ENCODE measurements at regions not wholly inside any gene's neighbourhood (a gene's known extent, or its start where the extent isn't known, plus 50 kb on each side); places are given as distances from the start of the nearest gene placed in this dataset.
"Not testable (repeated sequence)": the region's sequence is repeated elsewhere in the genome, so short reads cannot be mapped to it uniquely, and the experiment has no call there.

- DNase-seq (ENCODE audit: low spot score): no peak
Observed at GRCh38 chr6:7016226-7016625, 91.5 kb upstream of the RREB1 start.

- DNase-seq (ENCODE audit: low spot score): no peak
Observed at GRCh38 chr6:7021301-7021700, 86.5 kb upstream of the RREB1 start.

GRCh38 chr6:7025861-7026260 lies 81.9 kb upstream of the RREB1 start:
- DNase-seq (ENCODE audit: low spot score): no peak

GRCh38 chr6:7028963-7029362 lies 78.8 kb upstream of the RREB1 start:
- DNase-seq (ENCODE audit: low spot score): not testable (repeated sequence)

GRCh38 chr6:7030968-7031367 lies 76.8 kb upstream of the RREB1 start:
- DNase-seq (ENCODE audit: low spot score): not testable (repeated sequence)

- DNase-seq (ENCODE audit: low spot score): no peak
Observed at GRCh38 chr6:7033202-7033601, 74.6 kb upstream of the RREB1 start.

- no peak for DNase-seq (ENCODE audit: low spot score)
Observed at GRCh38 chr6:7034055-7034454, 73.7 kb upstream of the RREB1 start.

GRCh38 chr6:7035837-7036249 lies 71.9 kb upstream of the RREB1 start:
- no peak for DNase-seq (ENCODE audit: low spot score)

GRCh38 chr6:7041511-7042026 lies 66.2 kb upstream of the RREB1 start:
- no peak for DNase-seq (ENCODE audit: low spot score)

GRCh38 chr6:7042056-7042653 lies 65.6 kb upstream of the RREB1 start:
- DNase-seq (ENCODE audit: low spot score): no peak

- DNase-seq (ENCODE audit: low spot score): no peak
Observed at GRCh38 chr6:7042654-7043545, 64.9 kb upstream of the RREB1 start.

- DNase-seq (ENCODE audit: low spot score): no peak
Observed at GRCh38 chr6:7045331-7045730, 62.4 kb upstream of the RREB1 start.

GRCh38 chr6:7045746-7046145 lies 62.0 kb upstream of the RREB1 start:
- no peak for DNase-seq (ENCODE audit: low spot score)

- DNase-seq (ENCODE audit: low spot score): no peak
Observed at GRCh38 chr6:7047128-7047527, 60.6 kb upstream of the RREB1 start.

GRCh38 chr6:7047966-7048365 lies 59.8 kb upstream of the RREB1 start:
- DNase-seq (ENCODE audit: low spot score): no peak

- no peak for DNase-seq (ENCODE audit: low spot score)
Observed at GRCh38 chr6:7048894-7049293, 58.9 kb upstream of the RREB1 start.

GRCh38 chr6:7050004-7050403 lies 57.8 kb upstream of the RREB1 start:
- DNase-seq (ENCODE audit: low spot score): no peak

GRCh38 chr6:7050872-7051779 lies 56.6 kb upstream of the RREB1 start:
- peak; percentile 72 for DNase-seq (ENCODE audit: low spot score)

- peak; percentile 65 for DNase-seq (ENCODE audit: low spot score)
Observed at GRCh38 chr6:7051780-7052442, 55.9 kb upstream of the RREB1 start.

GRCh38 chr6:7052443-7053011 lies 55.2 kb upstream of the RREB1 start:
- DNase-seq (ENCODE audit: low spot score): peak; percentile 72

- DNase-seq (ENCODE audit: low spot score): no peak
Observed at GRCh38 chr6:7053125-7053774, 54.5 kb upstream of the RREB1 start.
